NCI-H128 (cell line): ENCODE measurements at regions not wholly inside any gene's neighbourhood (a gene's known extent, or its start where the extent isn't known, plus 50 kb on each side); places are given as distances from the start of the nearest gene placed in this dataset.
"Not testable (repeated sequence)": the region's sequence is repeated elsewhere in the genome, so short reads cannot be mapped to it uniquely, and the experiment has no call there.

Experiments used
- DNase-seq: peaks from one replicate; lab custom pipeline; 2025; ENCODE audit not compliant: unreplicated experiment; lab: John Stamatoyannopoulos, UW

DNA sequence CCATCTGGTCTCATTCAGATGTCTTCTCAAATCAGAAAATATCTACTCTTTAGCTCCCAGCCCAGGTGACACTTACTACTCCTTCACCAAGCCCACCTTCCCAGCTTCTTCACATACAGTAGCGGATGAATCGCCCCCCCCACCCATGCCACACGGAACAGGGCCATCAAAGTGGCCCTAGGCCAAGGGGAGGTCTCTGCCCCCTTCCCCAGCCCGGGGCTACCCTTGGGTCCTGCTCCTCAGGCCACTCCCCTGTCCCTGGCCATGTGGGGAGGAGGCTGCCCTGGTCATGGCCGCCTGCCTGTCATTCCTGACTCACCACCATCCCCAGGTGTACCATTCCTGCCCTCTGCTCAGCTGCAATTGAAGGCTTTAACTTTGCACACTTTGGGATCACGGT lies 142.8 kb downstream of the NECTIN1 start:
- DNase-seq, result no peak

DNA sequence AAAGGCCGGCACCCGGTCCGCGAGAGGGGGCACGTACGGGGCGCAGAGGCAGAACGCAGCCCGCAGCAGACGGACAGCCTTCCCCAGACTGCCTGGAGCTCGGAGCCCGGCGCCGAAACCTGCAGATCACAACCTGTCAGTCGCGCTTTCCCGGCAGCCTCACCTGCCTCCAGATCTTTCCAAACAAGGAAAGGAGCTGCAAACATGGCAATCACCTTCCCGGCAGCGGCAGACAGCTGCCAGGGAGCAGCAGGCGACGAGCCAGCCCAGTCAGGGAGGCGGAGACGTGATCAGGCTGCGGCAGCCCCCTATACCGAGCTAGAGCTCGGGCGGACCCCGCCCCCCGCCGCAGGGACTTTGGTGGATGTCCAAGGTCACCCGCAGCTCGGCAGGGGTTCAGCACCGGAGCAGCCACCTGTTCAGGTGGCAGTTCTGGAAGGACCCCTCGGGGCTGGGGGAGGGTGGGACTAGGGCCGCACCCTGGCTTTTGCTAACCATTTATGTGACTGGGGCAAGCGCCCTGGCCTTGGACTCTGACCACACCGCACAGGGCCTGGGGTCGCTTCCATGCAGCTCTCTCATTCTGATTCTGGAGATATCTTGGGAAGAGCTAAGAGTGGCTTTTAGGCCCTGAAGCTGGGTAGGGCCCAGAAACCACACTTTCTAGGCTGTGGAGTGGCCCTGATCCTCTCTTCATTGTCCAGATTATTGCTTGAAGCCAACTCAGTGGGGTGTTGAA lies 143.8 kb downstream of the NECTIN1 start:
- peak; percentile 20 for DNase-seq

DNA sequence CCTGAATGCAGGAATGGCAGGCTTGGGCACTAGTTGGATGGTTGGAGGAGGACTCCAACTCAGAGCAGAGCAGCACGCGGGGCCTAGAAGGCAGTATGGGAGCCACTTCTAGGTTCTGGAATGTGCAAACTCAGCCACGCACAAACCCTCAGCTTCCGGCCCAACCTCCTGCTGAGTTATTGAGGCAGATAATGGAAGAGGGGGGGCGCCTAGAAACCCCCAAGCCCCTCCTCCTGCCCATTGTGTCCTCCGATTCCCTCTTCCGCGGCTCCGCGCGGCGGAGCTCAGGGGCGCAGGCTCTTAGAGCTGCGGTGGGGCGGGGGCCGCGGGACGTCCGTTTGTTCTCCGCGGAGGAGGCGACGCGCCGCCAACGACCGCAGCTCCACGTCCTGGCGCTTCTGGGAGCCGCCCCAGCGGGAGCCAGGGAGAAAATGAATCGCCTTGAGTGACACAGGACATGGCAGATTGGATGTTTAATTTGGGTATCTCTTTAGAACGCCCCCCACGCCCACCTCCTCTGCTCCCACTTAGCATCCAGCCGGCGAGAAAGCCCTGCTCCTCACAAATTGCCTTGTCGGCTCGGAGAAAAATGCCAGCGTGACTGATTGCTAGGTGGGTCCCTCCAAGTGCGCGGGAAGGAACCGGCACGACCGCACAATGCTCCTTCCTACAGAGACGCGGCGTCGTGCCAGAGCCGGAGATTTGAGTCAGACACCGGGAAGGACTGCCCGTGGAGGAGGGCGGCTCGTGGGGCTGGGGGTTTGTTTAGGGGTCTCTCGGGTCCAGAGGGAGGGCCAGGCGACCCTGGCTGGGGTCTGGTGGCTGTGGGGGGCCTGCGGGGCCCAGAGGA lies 144.6 kb downstream of the NECTIN1 start:
- DNase-seq, result peak; percentile 30

DNA sequence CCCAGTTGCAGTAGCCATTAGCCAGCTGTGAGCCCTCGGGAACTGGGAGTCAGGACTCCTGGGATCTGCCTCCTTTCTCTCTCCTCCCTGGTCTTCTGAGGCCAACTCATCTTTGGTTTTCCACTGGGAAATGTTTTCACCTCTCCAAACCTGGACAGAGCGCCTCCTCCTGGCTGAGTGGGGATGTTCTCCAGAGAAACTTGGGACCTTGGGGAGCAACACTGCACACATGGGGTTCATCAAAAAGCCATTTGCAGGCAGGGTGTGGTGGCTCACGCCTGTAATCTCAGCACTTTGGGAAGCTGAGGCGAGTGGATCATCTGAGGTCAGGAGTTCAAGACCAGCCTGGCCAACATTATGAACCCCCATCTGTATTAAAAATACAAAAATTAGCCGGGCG lies 145.4 kb downstream of the NECTIN1 start:
- no peak for DNase-seq

DNA sequence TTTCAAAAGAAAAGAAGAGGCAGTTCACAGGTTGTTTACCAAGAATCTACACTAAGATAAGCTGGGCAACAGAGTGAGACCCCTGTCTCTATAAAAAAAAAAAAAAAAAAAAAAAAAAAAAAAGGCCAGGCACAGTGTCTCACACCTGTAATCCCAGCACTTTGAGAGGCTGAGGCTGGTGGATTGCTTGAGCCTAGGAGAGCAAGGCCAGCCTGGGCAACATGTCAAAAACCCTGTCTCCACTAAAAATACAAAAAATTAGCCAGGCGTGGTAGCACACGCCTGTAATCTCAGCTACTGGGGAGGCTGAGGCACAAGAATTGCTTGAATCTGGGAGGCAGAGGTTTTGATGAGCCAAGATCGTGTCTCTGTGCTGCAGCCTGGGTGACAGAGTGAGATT lies 147.6 kb downstream of the NECTIN1 start:
- not testable (repeated sequence) for DNase-seq

DNA sequence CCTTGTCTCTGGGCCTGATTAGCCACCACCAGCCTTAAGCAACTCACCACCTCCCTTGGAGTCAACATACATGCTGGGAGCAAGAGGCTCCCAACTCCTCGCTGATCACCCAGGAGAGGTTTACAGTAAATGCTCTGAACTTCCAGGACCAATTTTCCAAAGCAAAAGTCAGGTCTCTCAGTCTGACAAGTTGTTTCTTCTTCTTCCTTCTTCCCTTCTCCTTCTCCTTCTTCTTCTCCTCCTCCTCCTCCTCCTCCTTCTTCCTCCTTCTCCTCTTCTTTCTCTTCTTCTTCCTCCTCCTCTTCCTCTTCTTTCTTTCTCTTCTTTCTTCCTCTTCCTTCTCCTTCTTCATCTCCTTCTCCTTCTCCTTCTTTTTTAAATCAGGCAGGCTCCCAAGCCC lies 148.2 kb downstream of the NECTIN1 start:
- DNase-seq, result no peak

DNA sequence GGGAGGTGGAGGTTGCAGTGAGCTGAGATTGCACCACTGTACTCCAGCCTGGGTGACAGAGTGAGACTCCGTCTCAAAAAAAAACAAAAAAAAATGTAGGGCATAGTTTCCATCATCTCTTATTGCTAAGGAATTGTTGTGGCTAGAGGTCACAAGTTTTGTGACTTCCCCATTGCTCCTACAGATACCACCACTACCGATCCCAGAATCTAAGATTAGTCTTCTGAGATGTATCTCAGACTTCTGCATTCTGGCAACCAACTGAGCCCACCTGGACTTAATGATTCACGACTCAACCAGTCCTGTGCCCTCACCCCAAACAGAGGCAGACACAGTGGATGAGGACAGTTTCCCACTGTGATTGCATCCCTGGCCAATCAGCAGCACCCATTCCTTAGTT lies 148.9 kb downstream of the NECTIN1 start:
- DNase-seq, result no peak

DNA sequence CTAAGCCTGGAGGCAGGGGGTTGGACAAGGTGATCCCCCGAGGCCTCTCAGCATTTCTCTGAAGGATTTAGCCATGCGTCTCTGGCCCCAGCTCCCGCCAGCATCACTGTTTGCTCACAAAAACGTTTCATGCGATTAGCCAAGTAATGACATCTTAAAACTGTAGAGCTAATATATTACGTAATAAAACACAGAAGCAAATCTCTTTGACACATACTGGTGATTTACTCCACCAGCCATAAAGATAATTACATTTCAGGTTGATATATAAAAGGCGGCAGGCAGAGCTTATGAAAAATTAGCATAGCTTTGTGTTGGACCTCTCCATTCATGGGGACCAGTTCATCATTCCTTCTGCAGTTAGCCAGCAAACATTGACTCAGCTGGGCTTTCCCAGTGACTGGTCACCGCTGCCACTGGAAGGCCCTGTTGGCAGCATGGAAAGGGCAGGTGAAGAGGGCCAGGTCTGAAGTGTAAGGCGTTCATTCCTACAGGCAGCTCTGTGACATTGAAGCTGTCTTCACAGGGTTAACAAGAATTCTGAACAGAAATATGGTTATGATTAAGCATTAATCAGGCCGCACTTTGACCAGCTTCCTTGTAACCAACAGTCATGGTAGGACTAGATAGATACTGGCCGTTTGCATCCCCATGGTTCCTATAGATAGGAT lies 150.3 kb downstream of the NECTIN1 start:
- DNase-seq, result no peak

DNA sequence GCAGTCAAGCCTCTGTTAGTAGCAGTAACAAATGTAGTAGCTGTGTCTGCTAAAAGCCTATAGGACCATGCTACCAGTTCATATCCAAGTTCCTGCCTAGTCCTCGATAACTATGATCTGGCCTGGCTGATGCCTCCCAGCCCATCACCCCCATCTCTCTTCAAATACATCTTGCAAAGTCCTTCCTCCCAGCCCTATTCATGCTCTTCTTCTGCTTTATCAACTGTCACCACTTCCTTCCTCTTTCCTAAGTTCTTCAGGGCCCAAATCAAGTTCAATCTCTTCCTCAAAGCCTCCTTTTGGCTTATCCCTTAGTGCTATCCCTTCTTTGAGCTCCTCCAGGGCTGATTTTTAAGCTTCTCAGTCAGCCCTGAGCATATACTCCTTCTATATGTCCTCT lies 150.9 kb upstream of the THY1 start:
- DNase-seq, result no peak

DNA sequence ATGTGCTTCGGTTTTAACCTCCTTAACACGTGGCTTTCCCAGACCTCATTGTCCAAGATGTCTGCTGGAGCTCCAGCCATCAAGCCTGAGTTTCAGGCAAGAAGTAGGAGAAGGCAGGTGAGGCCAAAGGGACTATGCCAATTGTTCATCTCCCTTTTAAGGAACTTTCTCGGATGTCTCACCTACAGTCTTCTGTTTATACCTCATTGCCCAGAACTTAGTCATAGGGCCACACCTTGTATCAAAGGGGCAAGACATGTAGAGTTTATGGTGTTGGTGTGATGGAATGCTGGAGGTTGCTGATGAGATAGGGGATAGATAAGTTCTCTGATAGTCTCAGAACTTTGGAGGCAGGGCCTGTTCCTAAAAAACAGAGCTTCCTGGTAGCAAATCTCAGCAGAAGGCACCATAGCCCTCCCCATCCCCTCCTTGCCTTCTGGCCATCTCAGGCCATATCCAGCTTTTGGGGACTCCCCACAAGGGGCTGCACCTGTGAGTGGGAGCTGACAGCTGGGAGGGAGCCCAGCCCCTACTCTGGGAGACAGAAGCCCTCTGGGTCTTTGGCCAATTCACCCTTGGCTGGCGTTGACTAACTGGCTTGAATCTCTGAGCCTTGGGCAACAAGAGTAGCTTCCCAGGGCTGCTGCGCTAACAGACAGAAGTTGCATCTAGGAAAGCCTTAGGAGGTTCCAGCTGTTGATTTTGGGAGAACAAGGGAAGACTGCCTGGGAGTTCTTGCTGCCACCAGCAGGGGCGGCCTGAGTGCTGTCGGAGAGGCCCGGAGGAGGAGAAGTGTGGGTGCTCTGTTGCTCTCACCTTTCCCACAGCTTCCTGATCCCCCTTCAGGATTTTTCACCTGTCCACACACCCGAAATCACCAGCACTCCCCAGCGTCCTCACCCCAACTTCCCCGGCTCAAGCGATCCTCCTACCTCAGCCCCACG lies 149.8 kb upstream of the THY1 start:
- no peak for DNase-seq

DNA sequence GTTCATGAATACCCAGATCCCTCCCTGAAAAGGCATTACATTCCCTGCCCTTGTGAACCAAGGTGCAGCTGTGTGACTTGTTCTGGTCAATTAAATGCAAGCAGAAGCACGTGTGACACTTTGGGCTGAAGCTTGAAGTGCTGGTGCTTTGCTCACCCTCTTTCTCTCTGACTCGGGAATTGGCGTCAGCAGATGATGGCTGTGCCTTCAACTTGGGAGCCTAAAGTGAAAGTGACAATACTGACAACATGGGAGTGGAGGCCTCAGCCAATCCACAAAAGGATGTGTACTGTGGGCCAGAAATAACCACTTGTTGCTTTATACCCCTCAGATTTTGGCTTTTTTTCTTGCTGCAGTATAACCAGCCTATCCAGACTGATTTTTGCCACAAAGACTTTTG lies 148.3 kb upstream of the THY1 start:
- DNase-seq, result no peak

DNA sequence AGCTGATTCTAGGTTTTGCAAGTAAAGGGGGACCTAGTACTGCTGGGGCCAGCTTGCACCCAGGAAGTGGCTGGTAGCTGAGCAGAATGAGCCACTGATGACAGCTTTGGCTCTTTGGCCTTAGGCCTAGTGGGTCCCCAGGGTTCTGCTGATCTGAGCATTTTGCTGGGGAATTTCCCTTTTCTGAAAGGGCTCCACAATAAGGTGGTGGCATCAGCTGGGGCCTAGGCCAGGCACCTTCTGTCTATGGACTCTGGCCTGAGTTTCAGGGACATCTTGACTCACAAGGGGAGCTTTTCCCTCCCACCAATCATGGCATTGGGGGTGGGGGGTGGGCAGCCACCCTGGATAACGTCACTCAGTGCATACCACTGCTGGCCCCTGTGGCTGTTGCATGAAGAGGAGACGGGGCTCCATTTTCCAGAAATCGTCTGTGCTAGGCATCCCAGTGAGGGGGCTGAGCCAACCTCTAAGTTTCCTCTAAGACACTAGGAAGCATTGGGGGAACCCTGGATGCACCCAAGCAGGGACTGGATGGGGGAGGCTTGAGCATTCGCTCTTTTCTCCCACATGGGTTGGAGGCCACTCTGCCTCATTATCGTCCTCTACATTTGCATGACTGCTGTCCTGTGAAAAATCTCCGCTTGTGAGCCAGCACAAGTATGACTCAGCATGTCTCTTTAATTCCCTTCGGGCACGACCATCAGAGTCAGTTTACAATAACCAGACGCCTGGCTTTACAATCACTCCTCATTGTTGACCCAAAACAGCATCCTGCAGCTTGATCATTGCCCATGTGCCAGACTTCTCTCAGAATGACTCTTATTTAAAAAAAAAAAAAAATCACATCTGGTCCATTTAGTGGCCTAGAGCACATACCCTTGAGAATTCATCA lies 145.0 kb upstream of the THY1 start:
- no peak for DNase-seq

DNA sequence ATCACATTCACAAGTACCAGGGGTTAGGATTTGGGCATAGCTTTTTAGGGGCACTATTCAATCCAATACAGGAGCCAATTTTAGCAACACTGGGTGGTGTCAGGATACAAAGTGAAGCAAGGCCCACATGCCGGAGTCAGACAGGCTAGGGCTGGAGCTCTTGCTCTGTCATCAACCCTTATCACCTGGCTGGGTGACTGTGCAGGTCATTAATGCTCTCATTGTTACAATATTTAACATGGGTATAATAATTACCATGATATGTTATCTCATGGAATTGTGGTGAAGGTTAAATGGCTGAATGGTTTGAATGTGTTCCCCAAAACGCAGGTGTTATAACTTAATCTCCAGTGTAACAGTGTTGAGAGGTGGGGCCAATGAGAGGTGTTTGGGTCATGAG lies 143.3 kb upstream of the THY1 start:
- DNase-seq, result no peak

DNA sequence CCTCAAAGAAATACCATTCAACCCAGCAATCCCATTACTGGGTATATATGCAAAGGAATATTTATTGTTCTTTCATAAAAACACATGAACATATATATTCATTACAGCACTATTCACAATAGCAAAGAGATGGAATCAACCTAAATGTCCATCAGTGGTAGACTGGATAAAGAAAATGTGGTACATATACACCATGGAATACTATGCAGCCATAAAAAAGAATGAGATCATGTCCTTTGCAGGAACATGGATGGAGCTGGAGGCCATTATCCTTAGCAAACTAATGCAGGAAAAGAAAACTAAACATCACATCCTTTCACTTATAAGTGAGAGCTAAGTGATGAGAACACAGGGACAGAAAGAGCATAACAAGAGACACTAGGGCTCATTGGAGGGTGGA lies 142.7 kb upstream of the THY1 start:
- DNase-seq, result not testable (repeated sequence)

DNA sequence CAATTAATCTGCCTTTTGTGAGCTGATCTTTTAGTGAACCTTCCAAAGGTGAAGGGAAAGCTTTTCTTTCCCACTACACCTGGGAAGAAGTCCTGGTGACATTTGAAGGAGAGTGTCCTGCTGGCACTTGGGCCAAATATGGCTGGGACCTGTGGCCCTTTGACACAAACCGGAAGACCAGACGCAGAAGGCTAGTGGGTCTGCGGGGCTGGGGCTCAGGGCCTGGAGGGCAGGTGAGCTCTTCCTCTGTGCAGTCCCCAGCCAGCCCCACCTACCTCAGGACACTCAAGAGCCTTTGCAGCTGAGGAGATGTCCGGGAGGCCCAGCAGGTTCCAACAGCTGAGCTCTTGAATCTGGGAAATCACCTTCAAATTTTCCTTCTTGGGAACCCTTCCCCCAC lies 138.0 kb upstream of the THY1 start:
- DNase-seq, result no peak

DNA sequence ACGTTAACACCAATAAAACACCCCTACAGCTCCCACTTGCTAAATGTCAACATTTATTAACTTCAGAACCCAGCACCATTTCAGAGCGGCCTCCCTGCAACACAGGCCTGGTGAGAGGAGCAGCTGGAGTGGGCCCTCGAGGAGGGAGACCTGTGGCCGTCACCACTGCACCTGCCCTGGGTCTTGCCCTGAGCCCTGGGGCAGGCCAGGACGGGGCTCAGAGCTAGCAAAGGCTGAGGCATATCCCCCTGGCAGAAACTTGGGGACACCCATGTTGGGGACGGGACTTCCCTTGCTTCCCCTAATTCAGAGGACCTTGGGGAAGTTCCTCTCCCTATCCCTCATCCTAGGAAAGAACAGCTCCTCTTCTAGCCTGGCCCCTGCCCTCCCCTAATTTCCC lies 137.3 kb upstream of the THY1 start:
- no peak for DNase-seq

DNA sequence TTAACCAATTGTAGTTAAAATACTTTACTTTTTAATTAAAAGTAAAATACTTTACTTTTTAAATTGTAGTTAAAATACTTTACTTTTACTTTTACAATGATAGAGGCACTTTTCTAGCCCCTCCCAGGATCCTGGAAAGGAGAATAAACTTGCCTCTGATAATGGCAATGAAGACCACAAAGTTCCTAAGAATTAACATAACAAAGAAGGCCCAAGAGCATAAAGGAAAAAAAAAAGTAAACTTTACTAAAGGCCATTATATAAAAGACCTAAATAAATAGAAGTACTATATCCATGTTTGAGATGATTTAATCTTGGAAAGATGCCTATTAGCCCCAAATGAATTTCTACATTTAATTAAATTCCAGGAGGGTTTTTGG lies 129.1 kb upstream of the THY1 start:
- DNase-seq, result no peak

DNA sequence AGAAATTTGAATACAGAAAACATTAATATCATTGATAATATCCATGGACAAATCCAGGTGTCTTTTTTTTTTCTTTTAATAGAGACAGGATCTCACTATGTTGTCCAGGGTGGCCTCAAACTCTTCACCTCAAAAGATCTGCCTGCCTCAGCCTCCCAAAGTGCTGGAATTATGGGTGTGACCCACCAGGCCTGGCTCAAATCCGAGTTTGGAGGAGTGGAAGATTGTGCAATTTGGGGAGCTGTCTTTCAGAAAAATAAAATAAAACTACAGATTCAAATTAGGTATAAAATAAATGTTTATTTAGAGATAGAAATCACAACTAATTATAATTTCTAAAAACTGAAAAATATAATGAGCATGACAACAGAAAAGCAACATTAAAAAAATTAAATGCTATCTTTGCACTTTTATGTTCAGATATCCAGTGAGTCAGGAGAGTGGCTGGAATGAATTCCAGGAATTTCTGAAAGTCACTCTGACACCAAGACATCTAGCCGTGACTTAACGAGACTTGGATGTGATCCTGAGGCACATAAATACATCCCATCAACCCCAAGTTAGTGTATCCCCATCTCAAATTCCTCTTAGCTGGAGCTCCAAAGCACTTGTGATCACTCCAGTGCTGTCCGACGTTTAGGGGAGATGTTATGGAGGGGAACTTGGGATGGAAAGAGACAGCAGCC lies 128.6 kb upstream of the THY1 start:
- no peak for DNase-seq

DNA sequence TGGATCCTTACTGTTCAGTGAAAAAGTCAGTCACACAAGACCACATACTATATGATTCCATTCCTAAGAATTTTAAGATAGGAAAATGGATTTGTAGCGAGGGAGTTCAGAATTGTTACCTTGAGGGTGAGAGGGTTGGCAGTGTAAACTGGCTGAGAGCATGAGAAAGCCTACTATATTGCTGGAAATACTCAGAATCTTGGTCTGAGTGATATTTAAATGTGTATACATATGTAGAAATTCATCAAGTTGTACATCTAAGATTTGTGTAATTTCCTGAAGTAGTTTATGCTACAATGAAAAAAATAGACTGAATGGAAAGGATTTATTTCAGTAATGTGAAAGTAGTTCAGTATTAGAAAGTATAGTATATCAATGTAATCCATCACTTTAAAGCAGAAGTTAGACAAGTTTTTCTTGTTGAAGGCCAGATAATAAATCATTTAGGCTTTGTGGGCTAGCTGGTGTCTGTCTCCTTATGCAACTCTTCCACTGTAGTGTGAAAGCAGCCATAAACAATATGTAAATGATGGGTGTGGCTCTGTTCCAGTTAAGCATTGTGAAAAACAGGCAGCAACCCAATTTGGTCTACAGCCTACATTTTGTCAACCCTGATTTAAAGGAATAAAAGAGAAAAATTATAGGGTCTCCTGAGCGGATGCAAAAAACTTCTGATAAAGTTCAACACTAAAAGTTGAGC lies 127.2 kb upstream of the THY1 start:
- DNase-seq, result no peak
